ENCODE measurements at regions not wholly inside any gene's neighbourhood (a gene's known extent, or its start where the extent isn't known, plus 50 kb on each side); places are given as distances from the start of the nearest gene placed in this dataset.

- H3K36me3 ChIP-seq (replicated peaks in 1 of 2; ENCODE audit: insufficient read depth in 1 of 2, low read depth in 2 of 2) = no peaks in the 10 kb centered on the region
- H3K9me3 ChIP-seq = no peaks in the 10 kb centered on the region
- DNase-seq (no peak), ATAC-seq (no peak)
- no peaks in the 10 kb centered on the region for H3K4me1 ChIP-seq
- 36 to 55% methylated on average over 3 of the region's 3 CpGs for WGBS, 2 donors
- no peaks in the 10 kb centered on the region for H3K27me3 ChIP-seq
- intact Hi-C loops (cut with DNase I) = no loop called here
- TF ChIP-seq POLR2A (IDR thresholded peaks at IDR 0.05) (no peak), CTCF (IDR thresholded peaks at IDR 0.05) (no peak)
- no peak overlapping the region for H3K27ac ChIP-seq
- H3K4me3 ChIP-seq = no peak overlapping the region
Observed at GRCh38 chr14:58824796-58825195, 187.0 kb downstream of the DACT1 start.

GRCh38 chr14:58825606-58826005 is 187.8 kb downstream of the DACT1 start:
- 63 to 78% methylated on average over 2 of the region's 2 CpGs for WGBS, 2 donors
- no peaks in the 10 kb centered on the region for H3K27me3 ChIP-seq
- no peak overlapping the region for H3K27ac ChIP-seq
- H3K9me3 ChIP-seq = no peaks in the 10 kb centered on the region
- ATAC-seq (no peak), DNase-seq (no peak)
- H3K4me1 ChIP-seq = no peaks in the 10 kb centered on the region
- intact Hi-C loops (cut with DNase I) = no loop called here
- no peaks in the 10 kb centered on the region for H3K36me3 ChIP-seq (replicated peaks in 1 of 2; ENCODE audit: insufficient read depth in 1 of 2, low read depth in 2 of 2)
- no peak overlapping the region for H3K4me3 ChIP-seq
- TF ChIP-seq CTCF (IDR thresholded peaks at IDR 0.05) = no peak
- no peak for TF ChIP-seq POLR2A (IDR thresholded peaks at IDR 0.05)

GRCh38 chr14:58826845-58827686 is 189.3 kb downstream of the DACT1 start:
- Histone ChIP-seq H3K9me3 (no peaks in the 10 kb centered on the region), H3K4me1 (no peaks in the 10 kb centered on the region), H3K4me3 (no peak overlapping the region), H3K27ac (no peak overlapping the region), H3K27me3 (no peaks in the 10 kb centered on the region), H3K36me3 (replicated peaks in 1 of 2; ENCODE audit: insufficient read depth in 1 of 2, low read depth in 2 of 2) (no peaks in the 10 kb centered on the region)
- 68 to 73% methylated on average over 9 of the region's 9 CpGs for WGBS, 2 donors
- intact Hi-C loops (cut with DNase I) = no loop called here
- peak in 2 of 7 experiments; percentile 2 to 31 for TF ChIP-seq CTCF (IDR thresholded peaks at IDR 0.05)
- TF ChIP-seq POLR2A (IDR thresholded peaks at IDR 0.05) = no peak
- DNase-seq (no peak), ATAC-seq (no peak)

GRCh38 chr14:58828298-58828697 is 190.5 kb downstream of the DACT1 start:
- 90 to 92% methylated on average over 14 to 15 of the region's 15 CpGs for WGBS, 2 donors
- H3K27me3 ChIP-seq = no peaks in the 10 kb centered on the region
- H3K4me3 ChIP-seq = no peak overlapping the region
- H3K4me1 ChIP-seq = no peaks in the 10 kb centered on the region
- no peak for TF ChIP-seq CTCF (IDR thresholded peaks at IDR 0.05)
- no peak for TF ChIP-seq POLR2A (IDR thresholded peaks at IDR 0.05)
- H3K9me3 ChIP-seq = no peaks in the 10 kb centered on the region
- no peak for ATAC-seq
- DNase-seq = no peak
- intact Hi-C loops (cut with DNase I) = no loop called here
- H3K36me3 ChIP-seq (replicated peaks in 1 of 2; ENCODE audit: insufficient read depth in 1 of 2, low read depth in 2 of 2) = no peaks in the 10 kb centered on the region
- H3K27ac ChIP-seq = no peak overlapping the region

GRCh38 chr14:58829594-58829993 is 191.8 kb downstream of the DACT1 start:
- WGBS, 2 donors = 17 to 27% methylated on average over 3 of the region's 3 CpGs
- DNase-seq (no peak), ATAC-seq (no peak)
- no peak overlapping the region for H3K27ac ChIP-seq
- H3K36me3 ChIP-seq (replicated peaks in 1 of 2; ENCODE audit: insufficient read depth in 1 of 2, low read depth in 2 of 2) = no peaks in the 10 kb centered on the region
- intact Hi-C loops (cut with DNase I) = no loop called here
- no peak for TF ChIP-seq CTCF (IDR thresholded peaks at IDR 0.05)
- TF ChIP-seq POLR2A (IDR thresholded peaks at IDR 0.05) = no peak
- H3K4me1 ChIP-seq = no peaks in the 10 kb centered on the region
- no peaks in the 10 kb centered on the region for H3K9me3 ChIP-seq
- no peak overlapping the region for H3K4me3 ChIP-seq
- no peaks in the 10 kb centered on the region for H3K27me3 ChIP-seq
